ENCODE measurements at regions not wholly inside any gene's neighbourhood (a gene's known extent, or its start where the extent isn't known, plus 50 kb on each side); places are given as distances from the start of the nearest gene placed in this dataset.

DNA sequence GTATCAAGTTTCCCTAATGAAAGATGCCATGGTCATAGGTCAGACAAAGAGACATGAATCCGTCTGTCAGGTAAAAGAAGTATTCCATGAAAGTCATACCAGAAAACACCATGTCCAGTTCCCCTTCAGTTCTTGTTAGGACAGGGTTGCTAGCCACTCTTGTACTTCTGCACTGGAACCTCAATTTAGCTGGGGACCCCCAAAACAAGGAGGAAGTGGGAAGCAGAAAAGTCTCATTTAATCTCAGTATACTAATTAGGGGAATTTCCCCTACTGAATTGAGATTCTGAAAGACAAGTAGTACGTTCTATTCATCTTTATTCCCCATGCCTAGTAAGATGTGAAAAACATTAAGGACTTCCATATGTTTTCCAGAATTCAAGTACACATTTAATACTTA lies 1289.9 kb upstream of the B3GALT2 start:
- TF ChIP-seq POLR2A (IDR thresholded peaks at IDR 0.05; ENCODE audit: low read depth, low read length) = no peak
- no peak for TF ChIP-seq PAX5 (IDR thresholded peaks at IDR 0.05; ENCODE audit: insufficient read depth, low read length, severe bottlenecking)
- TF ChIP-seq POU2F2 (IDR thresholded peaks at IDR 0.05; ENCODE audit: low read depth, low read length) = no peak
- no peak for TF ChIP-seq TAF1 (IDR thresholded peaks at IDR 0.05; ENCODE audit: low read depth, low read length)
- TF ChIP-seq POLR2AphosphoS5 (IDR thresholded peaks at IDR 0.05; ENCODE audit: low read depth, low read length) = no peak
